Cerebellar nuclear complex (tissue), 1 donor: ENCODE measurements at regions not wholly inside any gene's neighbourhood (a gene's known extent, or its start where the extent isn't known, plus 50 kb on each side); places are given as distances from the start of the nearest gene placed in this dataset.

ENCODE experiments used
- DNase-seq, 2 experiments: peaks; one replicate each; lab custom pipeline; 2025; lab: John Stamatoyannopoulos, UW

- no peak for DNase-seq
Observed at GRCh38 chr15:70491201-70491621, 272.1 kb downstream of the UACA start.

GRCh38 chr15:70490838-70491155 lies 272.6 kb downstream of the UACA start:
- no peak for DNase-seq

GRCh38 chr15:70490148-70490837 lies 273.1 kb downstream of the UACA start:
- no peak for DNase-seq

- no peak for DNase-seq
Observed at GRCh38 chr15:70488941-70489848, 274.2 kb downstream of the UACA start.

- no peak for DNase-seq
Observed at GRCh38 chr15:70488002-70488605, 275.3 kb downstream of the UACA start.

GRCh38 chr15:70487387-70487740 lies 276.0 kb downstream of the UACA start:
- no peak for DNase-seq

GRCh38 chr15:70486451-70487386 lies 276.6 kb downstream of the UACA start:
- DNase-seq = no peak

- DNase-seq = no peak
Observed at GRCh38 chr15:70486012-70486411, 277.3 kb downstream of the UACA start.

GRCh38 chr15:70484993-70485392 lies 278.4 kb downstream of the UACA start:
- DNase-seq = no peak

GRCh38 chr15:70483513-70483912 lies 279.8 kb downstream of the UACA start:
- no peak for DNase-seq

- no peak for DNase-seq
Observed at GRCh38 chr15:70480196-70480856, 283.0 kb downstream of the UACA start.

- DNase-seq = no peak
Observed at GRCh38 chr15:70479785-70480184, 283.6 kb downstream of the UACA start.

- DNase-seq = no peak
Observed at GRCh38 chr15:70479056-70479455, 284.3 kb downstream of the UACA start.

- DNase-seq = no peak
Observed at GRCh38 chr15:70478251-70478990, 284.9 kb downstream of the UACA start.

- DNase-seq = no peak
Observed at GRCh38 chr15:70477750-70478250, 285.6 kb downstream of the UACA start.

GRCh38 chr15:70476441-70476840 lies 286.9 kb downstream of the UACA start:
- DNase-seq = no peak

- DNase-seq = no peak
Observed at GRCh38 chr15:70475921-70476320, 287.4 kb downstream of the UACA start.

GRCh38 chr15:70475407-70475781 lies 288.0 kb downstream of the UACA start:
- DNase-seq = no peak

- DNase-seq = no peak
Observed at GRCh38 chr15:70474471-70475406, 288.6 kb downstream of the UACA start.
